ENCODE measurements at regions not wholly inside any gene's neighbourhood (a gene's known extent, or its start where the extent isn't known, plus 50 kb on each side); places are given as distances from the start of the nearest gene placed in this dataset.

GRCh38 chr6:4264081-4264480, 128.7 kb upstream of the ECI2 start:
- ATAC-seq (ENCODE audit: low FRiP score in 2 of 2) (no peak), DNase-seq (no peak)
- H3K36me3 ChIP-seq = no peaks in the 10 kb centered on the region
- H3K4me1 ChIP-seq = no peaks in the 10 kb centered on the region
- H3K27ac ChIP-seq = no peak overlapping the region
- no peaks in the 10 kb centered on the region for H3K27me3 ChIP-seq
- WGBS, 2 donors = 91% methylated on average over 3 of the region's 3 CpGs
- TF ChIP-seq POLR2AphosphoS5 (IDR thresholded peaks at IDR 0.05) (no peak), POLR2A (IDR thresholded peaks at IDR 0.05) (no peak), EP300 (IDR thresholded peaks at IDR 0.05) (no peak), CTCF (IDR thresholded peaks at IDR 0.05) (no peak)
- H3K9me3 ChIP-seq = no peaks in the 10 kb centered on the region
- H3K4me3 ChIP-seq = no peak overlapping the region

- no peak for ATAC-seq (ENCODE audit: low FRiP score in 2 of 2)
- H3K27ac ChIP-seq = no peak overlapping the region
- H3K27me3 ChIP-seq = no peaks in the 10 kb centered on the region
- no peak for DNase-seq
- H3K9me3 ChIP-seq = no peaks in the 10 kb centered on the region
- 38 to 59% methylated on average over 1 of the region's 1 CpG for WGBS, 2 donors
- H3K4me3 ChIP-seq = no peak overlapping the region
- H3K4me1 ChIP-seq = no peaks in the 10 kb centered on the region
- TF ChIP-seq POLR2AphosphoS5 (IDR thresholded peaks at IDR 0.05) (no peak), EP300 (IDR thresholded peaks at IDR 0.05) (no peak), POLR2A (IDR thresholded peaks at IDR 0.05) (no peak), CTCF (IDR thresholded peaks at IDR 0.05) (no peak)
- H3K36me3 ChIP-seq = no peaks in the 10 kb centered on the region
These were observed 127.2 kb upstream of the ECI2 start for GRCh38 chr6:4262526-4262925.

GRCh38 chr6:4259391-4259790, 124.0 kb upstream of the ECI2 start:
- no peak overlapping the region for H3K27ac ChIP-seq
- WGBS, 2 donors = 86 to 87% methylated on average over 4 of the region's 4 CpGs

GRCh38 chr6:4258733-4259132, 123.4 kb upstream of the ECI2 start:
- no peaks in the 10 kb centered on the region for H3K9me3 ChIP-seq
- no peak for DNase-seq
- no peak for TF ChIP-seq EP300 (IDR thresholded peaks at IDR 0.05)
- no peak for TF ChIP-seq CTCF (IDR thresholded peaks at IDR 0.05)
- TF ChIP-seq POLR2AphosphoS5 (IDR thresholded peaks at IDR 0.05) = no peak
- no peak for TF ChIP-seq POLR2A (IDR thresholded peaks at IDR 0.05)
- H3K4me1 ChIP-seq = peaks cover 1 to 6% (median 6%) of the 10 kb centered on the region in 4 donors
- WGBS, 2 donors = 73 to 76% methylated on average over 5 of the region's 5 CpGs
- no peaks in the 10 kb centered on the region for H3K27me3 ChIP-seq
- H3K4me3 ChIP-seq = no peak overlapping the region
- no peak for ATAC-seq (ENCODE audit: low FRiP score in 2 of 2)
- no peak overlapping the region for H3K27ac ChIP-seq
- no peaks in the 10 kb centered on the region for H3K36me3 ChIP-seq

More at GRCh38 chr6:4259391-4259790, 124.0 kb upstream of the ECI2 start:
- DNase-seq (no peak), ATAC-seq (ENCODE audit: low FRiP score in 2 of 2) (no peak)
- no peak for TF ChIP-seq EP300 (IDR thresholded peaks at IDR 0.05)
- TF ChIP-seq POLR2A (IDR thresholded peaks at IDR 0.05) = no peak
- no peak for TF ChIP-seq POLR2AphosphoS5 (IDR thresholded peaks at IDR 0.05)
- TF ChIP-seq CTCF (IDR thresholded peaks at IDR 0.05) = no peak
- no peaks in the 10 kb centered on the region for H3K36me3 ChIP-seq
- H3K4me3 ChIP-seq = no peak overlapping the region
- no peaks in the 10 kb centered on the region for H3K27me3 ChIP-seq
- no peaks in the 10 kb centered on the region for H3K9me3 ChIP-seq
- H3K4me1 ChIP-seq = no peaks in the 10 kb centered on the region

- WGBS, 2 donors = 77% methylated on average over 3 of the region's 3 CpGs
- TF ChIP-seq CTCF (IDR thresholded peaks at IDR 0.05) (no peak), POLR2A (IDR thresholded peaks at IDR 0.05) (no peak), EP300 (IDR thresholded peaks at IDR 0.05) (no peak), POLR2AphosphoS5 (IDR thresholded peaks at IDR 0.05) (no peak)
- DNase-seq (no peak), ATAC-seq (ENCODE audit: low FRiP score in 2 of 2) (no peak)
- Histone ChIP-seq H3K36me3 (no peaks in the 10 kb centered on the region), H3K9me3 (no peaks in the 10 kb centered on the region), H3K27me3 (no peaks in the 10 kb centered on the region), H3K4me1 (peaks cover 6 to 13% (median 12%) of the 10 kb centered on the region in 4 donors), H3K27ac (no peak overlapping the region), H3K4me3 (no peak overlapping the region)
These were observed 121.6 kb upstream of the ECI2 start for GRCh38 chr6:4256969-4257368.
